A549 (cell line): ENCODE measurements at regions not wholly inside any gene's neighbourhood (a gene's known extent, or its start where the extent isn't known, plus 50 kb on each side); places are given as distances from the start of the nearest gene placed in this dataset.

Experiments used
- CHD2 ChIP-seq: fragments of 150-350 bp; IDR thresholded peaks from 2 replicates; pipeline ENCODE4 v1.6.1; 2014; ENCODE audit warnings: low read length; ENCODE audit not compliant: partially characterized antibody
- CHD4 ChIP-seq: fragments of 200-600 bp; sonication (generic); IDR thresholded peaks from 2 replicates; pipeline ENCODE4 v1.6.1; 2016; ENCODE audit warnings: antibody characterized with exemption, mild to moderate bottlenecking, borderline replicate concordance
- JUN ChIP-seq, 2 experiments: fragments of >200 bp; sonication (Bioruptor Twin); formaldehyde crosslinking; IDR thresholded peaks; 2 replicates in 1 of 2; 3 replicates in 1 of 2; pipeline ENCODE4 v1.6.1; 2016 to 2017
- PBX3 ChIP-seq: IDR thresholded peaks from 2 replicates; pipeline ENCODE4 v1.6.1; 2012
- POLR2A ChIP-seq: IDR thresholded peaks from 2 replicates; pipeline ENCODE4 v1.6.1; 2012; ENCODE audit warnings: mild to moderate bottlenecking, low read length
- REST ChIP-seq: fragments of 200-600 bp; sonication (generic); IDR thresholded peaks from 2 replicates; pipeline ENCODE4 v1.6.1; 2016; ENCODE audit warnings: antibody characterized with exemption, mild to moderate bottlenecking, moderate library complexity
- RFX5 ChIP-seq: fragments of 450-650 bp; IDR thresholded peaks from 2 replicates; pipeline ENCODE4 v1.7.1; 2014; ENCODE audit warnings: antibody characterized with exemption, mild to moderate bottlenecking, moderate library complexity
- SREBF2 ChIP-seq: fragments of 450-650 bp; IDR thresholded peaks from 2 replicates; pipeline ENCODE4 v1.6.1; 2014; ENCODE audit warnings: mild to moderate bottlenecking, moderate library complexity
- TF ChIP-seq, protein P1 (sequence below): fragments of >200 bp; sonication (Bioruptor Twin); formaldehyde crosslinking; IDR thresholded peaks from 3 replicates; pipeline ENCODE4 v1.5.1; 2016
- TF ChIP-seq, protein P2 (sequence below): fragments of 450-650 bp; IDR thresholded peaks from 2 replicates; pipeline ENCODE4 v1.6.1; 2014; ENCODE audit warnings: antibody characterized with exemption

GRCh38 chr4:152190907-152191306, 345.0 kb downstream of the FBXW7 start:
- TF ChIP-seq PBX3 (no peak), REST (no peak), RFX5 (no peak), SREBF2 (no peak), CHD2 (no peak), JUN (IDR thresholded peaks at IDR 0.05) (no peak), CHD4 (no peak), POLR2A (no peak)
- TF ChIP-seq, protein P1, sequence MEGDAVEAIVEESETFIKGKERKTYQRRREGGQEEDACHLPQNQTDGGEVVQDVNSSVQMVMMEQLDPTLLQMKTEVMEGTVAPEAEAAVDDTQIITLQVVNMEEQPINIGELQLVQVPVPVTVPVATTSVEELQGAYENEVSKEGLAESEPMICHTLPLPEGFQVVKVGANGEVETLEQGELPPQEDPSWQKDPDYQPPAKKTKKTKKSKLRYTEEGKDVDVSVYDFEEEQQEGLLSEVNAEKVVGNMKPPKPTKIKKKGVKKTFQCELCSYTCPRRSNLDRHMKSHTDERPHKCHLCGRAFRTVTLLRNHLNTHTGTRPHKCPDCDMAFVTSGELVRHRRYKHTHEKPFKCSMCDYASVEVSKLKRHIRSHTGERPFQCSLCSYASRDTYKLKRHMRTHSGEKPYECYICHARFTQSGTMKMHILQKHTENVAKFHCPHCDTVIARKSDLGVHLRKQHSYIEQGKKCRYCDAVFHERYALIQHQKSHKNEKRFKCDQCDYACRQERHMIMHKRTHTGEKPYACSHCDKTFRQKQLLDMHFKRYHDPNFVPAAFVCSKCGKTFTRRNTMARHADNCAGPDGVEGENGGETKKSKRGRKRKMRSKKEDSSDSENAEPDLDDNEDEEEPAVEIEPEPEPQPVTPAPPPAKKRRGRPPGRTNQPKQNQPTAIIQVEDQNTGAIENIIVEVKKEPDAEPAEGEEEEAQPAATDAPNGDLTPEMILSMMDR: no peak
- TF ChIP-seq, protein P2, sequence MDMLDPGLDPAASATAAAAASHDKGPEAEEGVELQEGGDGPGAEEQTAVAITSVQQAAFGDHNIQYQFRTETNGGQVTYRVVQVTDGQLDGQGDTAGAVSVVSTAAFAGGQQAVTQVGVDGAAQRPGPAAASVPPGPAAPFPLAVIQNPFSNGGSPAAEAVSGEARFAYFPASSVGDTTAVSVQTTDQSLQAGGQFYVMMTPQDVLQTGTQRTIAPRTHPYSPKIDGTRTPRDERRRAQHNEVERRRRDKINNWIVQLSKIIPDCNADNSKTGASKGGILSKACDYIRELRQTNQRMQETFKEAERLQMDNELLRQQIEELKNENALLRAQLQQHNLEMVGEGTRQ: no peak
